Stimulated activated CD4-positive, alpha-beta T cell treated with anti-CD3 and anti-CD28 coated beads, TNF-alpha, amount 100 ng/mL, for 48 hours (primary cell): ENCODE measurements at regions not wholly inside any gene's neighbourhood (a gene's known extent, or its start where the extent isn't known, plus 50 kb on each side); places are given as distances from the start of the nearest gene placed in this dataset.

Source experiments
- DNase-seq, 3 donors: peaks; one replicate each; pipeline ENCODE4 v3.0.0-alpha.2; 2020; ENCODE audit warnings: low read depth in 3 of 3

- no peak for DNase-seq
These were observed 226.8 kb upstream of the GATB start for GRCh38 chr4:151987606-151988005.

- DNase-seq, result no peak
These were observed 223.0 kb upstream of the GATB start for GRCh38 chr4:151983854-151984253.

DNA sequence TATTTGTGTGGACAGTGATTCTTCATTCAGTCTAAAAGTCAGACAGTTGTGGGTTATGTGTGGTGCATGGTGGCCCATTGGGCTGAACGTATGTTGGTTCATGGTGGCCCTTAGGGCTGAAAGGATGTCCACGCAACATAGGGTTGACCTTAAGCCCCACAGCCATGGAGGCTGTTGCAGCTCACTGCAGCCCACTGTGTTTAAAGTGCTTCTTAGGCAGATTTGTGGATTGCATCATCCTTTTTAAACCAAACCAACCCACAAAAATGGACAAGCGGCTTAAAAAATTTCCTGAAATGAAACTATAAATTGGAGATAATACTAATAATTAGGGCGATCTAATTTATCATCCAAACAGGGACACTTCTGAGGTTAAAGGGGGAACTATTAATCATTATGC lies 219.0 kb upstream of the GATB start:
- no peak for DNase-seq

DNA sequence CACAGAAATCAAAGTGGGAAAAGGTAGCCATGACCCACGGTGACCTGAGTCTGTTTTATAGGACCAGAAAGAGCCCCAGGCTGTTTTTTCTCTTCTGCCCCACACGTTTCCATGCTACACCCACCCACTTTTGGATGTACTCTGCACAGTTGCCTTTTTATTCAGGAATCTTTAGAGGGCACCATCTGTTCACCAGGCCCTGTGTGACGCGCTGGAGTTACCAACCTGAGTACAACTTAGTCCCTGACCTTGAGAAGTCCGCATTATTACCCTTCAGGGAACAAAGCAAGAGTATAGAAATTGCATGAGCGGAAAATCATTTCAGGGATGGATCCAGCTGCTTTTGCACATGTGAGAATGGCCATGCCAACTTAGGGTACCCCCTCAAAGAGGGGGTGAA lies 207.8 kb upstream of the GATB start:
- DNase-seq, result no peak

DNA sequence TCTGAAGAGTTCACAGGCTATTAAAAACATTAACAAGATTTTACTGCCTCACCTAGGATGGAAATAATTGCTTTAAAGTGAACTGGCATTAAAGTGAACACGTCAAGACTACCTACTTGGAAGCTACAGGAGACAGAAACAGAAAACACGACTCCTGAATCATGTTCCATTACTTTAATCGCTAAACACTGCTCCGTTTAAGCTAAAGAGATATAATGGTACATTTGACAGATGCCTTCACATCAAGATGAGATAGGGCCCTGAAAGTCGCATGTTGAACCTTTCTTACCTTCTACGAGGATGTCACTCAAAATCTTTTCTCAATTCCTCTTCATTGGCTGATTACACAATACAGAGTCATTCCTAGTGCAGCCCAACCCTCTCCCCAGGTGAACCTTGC lies 206.3 kb upstream of the GATB start:
- no peak for DNase-seq

DNA sequence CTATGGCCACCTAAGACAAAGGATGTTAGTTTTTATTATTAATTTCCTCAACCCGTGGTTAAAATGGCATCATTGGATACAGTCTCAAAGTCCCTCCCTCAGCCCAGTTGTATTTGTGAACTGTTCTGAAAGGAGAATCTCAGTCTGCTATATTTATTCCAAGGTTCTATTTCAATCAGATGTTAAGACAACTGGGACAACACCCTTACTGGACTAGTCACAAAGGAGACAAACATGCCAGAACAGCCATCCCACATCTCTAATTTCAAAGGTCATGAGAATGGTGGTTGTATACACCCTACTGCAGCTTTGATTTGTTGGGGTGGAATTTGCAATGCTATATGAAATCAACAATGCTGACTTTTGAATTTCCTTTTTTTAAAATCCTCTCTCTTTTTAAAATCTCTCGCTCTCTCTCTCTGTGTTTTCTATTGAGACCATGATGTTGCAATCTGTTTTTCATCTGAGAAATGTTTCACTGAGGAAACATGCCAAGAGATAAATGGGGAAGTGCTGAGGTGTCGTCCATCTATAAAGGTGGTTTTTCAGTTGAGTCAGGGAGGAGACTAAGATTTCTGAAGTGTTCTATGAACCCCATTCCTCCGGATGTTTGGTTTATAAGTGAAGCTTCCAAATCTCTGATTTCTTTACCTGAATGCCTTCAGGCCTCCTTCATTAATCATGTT lies 201.5 kb upstream of the GATB start:
- no peak for DNase-seq

DNA sequence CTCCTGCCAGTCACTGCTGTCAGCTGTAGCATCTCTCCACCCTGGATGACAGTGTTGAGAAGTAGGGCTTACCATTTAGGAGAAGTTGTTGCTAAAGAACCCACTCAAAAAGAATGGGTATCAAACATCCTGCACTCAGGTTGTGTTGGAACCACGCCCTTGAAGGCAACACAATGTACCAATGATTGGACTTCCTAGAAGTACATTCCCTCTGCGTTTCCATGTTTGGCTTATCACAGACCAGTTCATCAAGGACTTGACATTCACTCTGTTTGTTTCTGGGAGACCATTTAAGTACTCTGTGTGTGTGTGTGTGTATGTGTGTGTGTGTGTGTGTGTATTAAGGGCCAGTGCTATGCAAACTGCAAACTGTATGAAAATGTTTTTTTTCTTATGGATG lies 200.6 kb upstream of the GATB start:
- DNase-seq, result no peak

DNA sequence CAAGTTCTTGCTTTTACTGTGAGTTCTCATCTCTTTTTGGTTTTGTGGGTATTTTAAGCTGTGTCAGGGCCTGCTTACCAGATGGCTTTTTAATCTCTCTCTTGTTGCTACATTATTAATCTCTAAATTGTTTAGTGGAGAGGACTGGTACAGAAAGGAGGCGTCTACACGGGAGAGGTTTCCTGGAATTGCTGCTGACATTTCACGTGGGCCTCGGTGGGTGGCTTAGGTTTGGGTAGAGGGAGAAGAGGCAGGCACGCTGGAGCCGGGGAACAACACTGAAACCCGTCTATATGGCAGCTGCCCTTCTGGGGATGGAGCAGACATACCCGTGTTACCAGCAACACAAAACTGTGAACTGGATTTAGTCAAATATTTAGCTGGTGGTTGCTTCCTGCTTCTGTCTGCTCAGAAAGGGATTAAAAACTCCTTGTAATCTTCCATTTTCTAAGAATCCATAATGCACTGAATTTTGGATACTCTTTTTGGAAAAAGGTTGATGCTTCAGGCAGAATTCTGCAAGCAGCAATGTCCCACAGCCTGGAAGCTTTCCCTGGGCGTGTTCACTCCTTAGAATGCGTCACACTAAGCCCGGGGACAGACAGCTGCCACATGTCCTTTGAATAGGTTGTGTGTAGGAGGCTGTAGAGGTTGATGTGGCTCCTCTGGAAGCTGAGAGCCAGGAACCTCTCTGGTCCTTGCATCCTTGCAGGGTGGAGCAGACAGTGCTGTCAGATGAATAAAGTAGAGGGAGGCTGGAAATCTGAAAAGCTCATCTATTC lies 199.8 kb upstream of the GATB start:
- DNase-seq, result no peak

DNA sequence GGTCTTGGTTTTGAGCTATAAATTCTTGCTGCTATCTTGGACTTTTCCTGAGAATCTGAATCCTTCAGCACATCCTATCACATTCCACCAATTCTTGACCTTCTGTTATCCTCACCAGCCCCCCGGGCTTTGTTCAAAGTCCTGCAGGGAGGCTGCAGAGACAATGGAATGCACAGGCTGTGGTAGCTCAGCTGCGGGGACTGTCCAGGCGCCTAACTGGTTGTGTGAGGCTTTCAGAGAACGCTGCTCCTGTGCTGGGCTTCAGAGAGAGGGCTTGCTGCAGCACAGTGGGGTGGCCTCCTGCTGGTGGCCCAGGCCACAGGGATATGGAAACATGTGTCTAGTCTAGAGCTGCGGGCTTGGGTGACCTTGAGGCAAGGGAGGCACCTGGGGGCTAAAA lies 196.3 kb upstream of the GATB start:
- DNase-seq, result no peak

GRCh38 chr4:151955721-151956380 lies 195.0 kb upstream of the GATB start:
- no peak for DNase-seq

DNA sequence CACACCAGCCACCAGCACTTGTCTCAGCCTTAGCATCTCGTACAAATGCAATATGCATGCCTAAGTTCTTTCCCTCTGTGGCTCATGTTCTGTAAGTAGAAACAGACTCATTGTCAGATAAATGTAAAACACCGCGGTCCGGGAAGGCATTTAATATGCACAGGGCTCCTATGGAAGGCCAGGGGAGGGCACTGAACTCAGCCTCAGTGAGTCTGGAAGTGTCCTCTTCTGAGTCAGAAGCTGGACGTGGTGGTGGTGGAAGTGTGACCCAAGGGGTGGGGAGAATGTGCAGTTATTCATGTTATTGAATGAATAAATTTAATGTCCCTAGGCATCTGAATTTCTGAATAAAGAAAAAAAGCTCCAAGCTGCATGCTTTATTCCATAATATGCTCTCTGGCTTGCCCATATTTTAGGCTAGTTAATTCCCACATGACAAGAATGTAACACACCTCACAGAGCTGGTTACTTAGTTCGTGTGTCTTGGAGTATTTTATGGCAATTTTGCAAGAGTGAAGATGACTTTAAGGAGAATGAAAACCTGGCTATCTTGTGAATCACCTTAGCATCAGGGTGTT lies 193.1 kb upstream of the GATB start:
- DNase-seq, result no peak

- no peak for DNase-seq
These were observed 192.5 kb upstream of the GATB start for GRCh38 chr4:151953312-151953711.

DNA sequence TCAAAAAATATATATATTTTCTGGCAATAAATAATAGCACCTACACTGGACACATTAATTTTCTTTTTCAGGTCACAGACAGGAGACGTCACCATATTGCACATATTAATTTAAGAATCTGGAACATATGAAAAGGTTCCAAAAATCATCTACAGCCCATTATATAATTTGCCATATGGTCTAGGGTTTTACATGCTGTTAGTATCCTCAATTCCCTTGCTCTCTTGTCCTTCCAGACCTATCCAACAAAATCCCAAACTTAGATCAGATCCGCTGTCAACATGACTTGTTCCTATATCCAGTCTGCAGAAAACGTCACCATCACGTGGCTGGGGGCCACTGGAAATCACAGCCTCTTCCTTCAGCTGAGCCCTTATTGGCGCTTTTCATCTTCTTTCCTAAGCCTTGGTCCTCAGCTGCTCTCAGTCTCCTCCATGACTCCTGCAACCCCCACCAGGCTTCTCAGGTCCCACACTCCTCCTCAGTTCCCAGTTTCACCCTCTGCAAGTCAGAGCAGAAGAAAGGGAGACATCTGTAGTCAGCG lies 192.0 kb upstream of the GATB start:
- DNase-seq, result no peak

- no peak for DNase-seq
These were observed 191.3 kb upstream of the GATB start for GRCh38 chr4:151952137-151952536.

- no peak for DNase-seq
These were observed 190.9 kb upstream of the GATB start for GRCh38 chr4:151951671-151952050.

GRCh38 chr4:151950993-151951670 lies 190.3 kb upstream of the GATB start:
- no peak for DNase-seq

DNA sequence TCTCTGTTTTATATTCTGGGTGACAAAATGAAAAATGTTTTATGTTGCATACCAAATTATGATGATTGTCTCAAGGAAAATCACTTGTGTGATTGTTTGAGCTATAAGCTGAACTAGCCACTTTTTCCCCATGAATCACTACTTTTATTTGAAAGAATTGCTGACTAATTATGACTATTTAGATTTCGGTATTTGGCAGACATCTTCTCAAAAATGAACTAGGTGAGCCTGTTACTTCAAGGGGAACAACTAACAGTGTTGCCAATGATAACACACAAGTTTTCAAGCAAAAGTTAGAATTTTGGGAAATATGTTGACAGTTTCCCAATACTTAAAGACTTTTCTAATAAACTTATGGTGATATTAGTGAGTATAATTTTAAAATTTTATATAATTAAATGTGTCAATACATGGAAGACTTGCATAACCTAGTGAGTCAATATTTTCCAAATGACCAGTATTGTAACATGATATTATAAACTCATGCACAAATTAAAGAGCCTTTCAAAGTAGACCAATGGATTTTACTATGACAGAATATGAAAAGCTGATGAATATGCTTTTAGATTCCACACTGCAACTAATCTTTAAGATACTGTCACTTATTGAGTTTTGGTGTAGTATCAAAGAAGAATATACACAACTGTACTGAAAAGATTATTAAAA lies 187.7 kb upstream of the GATB start:
- DNase-seq, result no peak

GRCh38 chr4:151946718-151947117 lies 185.9 kb upstream of the GATB start:
- DNase-seq, result no peak

DNA sequence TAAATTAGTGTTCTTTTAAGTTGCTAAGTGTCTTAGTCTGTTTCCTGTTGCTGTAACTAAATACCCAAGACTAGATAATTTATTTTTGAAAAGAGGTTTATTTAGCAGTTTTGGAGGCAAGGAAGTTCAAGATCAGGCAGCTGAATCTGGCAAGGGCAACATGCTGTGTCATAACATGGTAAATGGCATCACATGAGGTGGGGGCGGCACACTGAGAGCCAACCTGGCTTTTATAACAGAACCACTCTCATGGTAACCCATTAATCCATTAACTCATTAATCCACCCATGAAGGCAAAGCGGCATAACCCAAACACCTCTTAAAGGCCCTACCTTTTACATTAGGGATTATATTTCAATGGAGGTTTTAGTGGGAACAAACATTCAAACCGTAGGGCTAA lies 182.2 kb upstream of the GATB start:
- DNase-seq, result no peak

DNA sequence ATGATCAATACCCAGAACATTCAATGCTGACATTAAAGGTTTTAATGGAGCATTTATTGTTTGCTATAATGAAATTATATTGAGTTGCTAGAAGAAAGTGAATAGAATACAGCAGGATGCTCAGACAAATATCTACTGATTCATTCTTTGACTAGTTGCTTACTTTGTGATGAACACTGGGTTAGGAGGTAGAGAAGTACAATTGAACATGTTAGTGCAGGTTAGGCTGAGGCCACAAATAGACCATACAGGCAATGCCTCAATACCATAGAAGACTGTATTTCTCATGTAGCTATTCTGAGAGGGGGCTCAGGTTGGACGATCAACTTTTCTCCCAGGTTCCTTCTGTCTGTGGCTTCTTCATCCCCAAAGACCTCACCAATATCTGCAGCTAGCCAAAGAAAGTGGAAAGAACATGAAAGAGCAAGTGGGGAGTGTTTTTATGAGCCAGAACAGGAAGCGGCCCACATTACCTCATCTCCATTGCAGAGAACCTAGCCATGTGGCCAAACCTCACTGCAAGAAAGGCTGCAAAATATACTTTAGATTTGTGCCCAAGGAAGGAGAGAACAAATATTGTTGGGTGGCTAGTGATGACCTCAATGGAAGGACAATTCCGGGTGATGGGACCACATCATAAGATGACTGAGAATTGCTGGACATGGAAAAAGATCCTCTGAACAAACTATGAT lies 180.3 kb upstream of the GATB start:
- DNase-seq, result no peak

DNA sequence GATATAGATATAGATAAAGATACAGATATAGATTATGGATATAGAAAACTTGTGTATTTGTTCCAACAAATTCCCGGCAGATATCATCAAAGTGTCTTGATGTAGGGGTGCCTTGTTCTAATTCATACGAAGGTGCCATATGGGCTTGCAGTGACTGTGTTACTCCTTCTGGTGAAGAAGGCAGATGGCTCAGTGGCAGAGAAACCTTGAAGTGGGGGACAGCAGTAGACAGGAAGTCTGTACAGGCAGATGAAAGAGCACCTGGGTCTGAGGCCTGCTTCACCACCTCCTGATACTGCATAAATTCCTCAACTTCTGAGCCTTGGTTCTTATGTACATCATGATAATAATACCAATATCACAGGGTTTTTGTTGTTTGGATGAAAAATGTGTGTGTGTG lies 179.5 kb upstream of the GATB start:
- DNase-seq, result no peak
